T1000 (cell line): ENCODE measurements at regions not wholly inside any gene's neighbourhood (a gene's known extent, or its start where the extent isn't known, plus 50 kb on each side); places are given as distances from the start of the nearest gene placed in this dataset.
"Not testable (repeated sequence)": the region's sequence is repeated elsewhere in the genome, so short reads cannot be mapped to it uniquely, and the experiment has no call there.

Experiments
- DNase-seq: peaks from one replicate; lab custom pipeline; 2025; ENCODE audit warnings: mixed read lengths; lab: John Stamatoyannopoulos, UW

DNA sequence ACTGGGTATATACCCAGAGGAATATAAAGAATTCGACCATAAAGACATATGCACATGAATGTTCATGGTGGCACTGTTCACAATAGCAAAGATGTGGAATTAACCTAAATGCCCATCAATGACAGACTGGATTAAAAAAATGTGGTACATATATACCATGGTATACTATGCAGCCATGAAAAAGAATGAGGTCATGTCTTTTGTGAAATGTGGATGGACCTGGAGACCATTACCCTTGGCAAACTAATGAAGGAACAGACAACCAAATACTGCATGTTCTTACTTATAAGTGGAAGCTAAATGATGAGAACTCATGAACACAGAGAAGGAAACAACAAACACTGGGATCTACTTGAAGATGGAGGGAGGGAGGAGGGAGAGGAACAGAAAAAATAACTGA is 186.7 kb upstream of the SSTR4 start:
- DNase-seq: no peak

GRCh38 chr20:22851679-22852346 is 183.3 kb upstream of the SSTR4 start:
- DNase-seq: not testable (repeated sequence)

- DNase-seq: no peak
Observed at GRCh38 chr20:22861231-22861980, 173.7 kb upstream of the SSTR4 start.

DNA sequence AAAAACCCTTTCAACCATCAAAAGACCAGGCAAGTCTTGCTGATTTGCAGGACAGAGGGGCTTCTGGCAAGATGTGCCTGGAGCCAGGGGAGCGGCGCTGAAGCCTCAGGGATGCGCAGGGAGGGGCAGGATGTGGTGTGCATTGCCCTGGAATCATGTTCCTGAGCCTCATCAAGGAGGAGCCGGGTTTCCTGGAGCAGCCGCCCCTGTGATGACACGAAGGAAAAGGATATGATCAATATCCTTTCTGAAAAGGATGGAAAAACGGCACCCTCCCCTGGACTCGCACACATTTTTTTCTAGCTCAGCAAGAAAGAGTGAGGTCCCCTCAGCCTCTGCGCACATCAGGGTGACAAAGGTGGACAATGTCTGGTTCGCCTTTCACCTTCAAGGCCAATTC is 173.1 kb upstream of the SSTR4 start:
- no peak for DNase-seq

DNA sequence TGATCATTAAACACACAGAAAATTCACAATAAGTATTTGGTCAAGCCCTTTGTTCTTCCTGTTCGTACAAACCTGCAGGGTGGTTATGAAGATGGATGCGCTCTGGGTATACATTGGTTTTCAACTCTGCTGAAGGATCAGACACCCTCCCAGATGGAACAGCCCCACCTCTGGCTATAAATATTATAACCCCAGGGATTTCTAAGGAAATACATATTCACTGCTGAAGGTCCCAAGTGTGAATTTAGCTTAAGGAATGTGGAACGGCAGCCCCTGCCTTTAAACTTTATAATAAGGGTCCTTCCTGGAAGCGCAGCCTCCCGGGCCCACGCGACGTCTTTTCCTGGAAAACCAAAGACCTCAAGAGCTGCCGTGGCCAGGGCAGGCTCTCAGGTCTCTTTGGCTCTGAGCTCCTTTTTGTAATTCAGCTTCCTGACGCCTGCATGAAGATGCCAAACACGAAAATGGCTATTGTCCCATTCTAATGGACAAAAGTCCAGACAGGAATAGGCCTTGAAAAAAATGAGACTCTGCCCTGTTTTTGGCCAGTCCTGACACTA is 172.4 kb upstream of the SSTR4 start:
- no peak for DNase-seq

DNA sequence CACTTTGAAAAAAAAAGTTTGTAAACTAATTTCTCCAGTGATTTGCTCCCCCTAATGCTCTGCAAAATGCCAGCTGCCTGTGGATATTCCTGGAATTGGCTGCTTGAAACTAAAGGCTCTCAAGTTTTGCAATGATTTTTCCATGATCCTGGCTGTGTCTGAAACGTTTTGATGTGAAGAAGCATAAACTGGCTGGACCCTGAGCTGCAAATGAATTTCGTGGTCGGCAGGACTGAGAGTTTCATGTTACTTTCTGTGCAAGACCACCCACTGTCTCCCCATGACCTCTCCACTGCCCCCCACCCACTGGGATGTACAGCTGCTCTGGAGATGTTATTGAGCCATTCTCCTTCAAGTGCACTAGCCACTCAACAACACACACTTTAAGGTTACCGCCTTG is 171.3 kb upstream of the SSTR4 start:
- DNase-seq: no peak

GRCh38 chr20:22866812-22867341 is 168.2 kb upstream of the SSTR4 start:
- no peak for DNase-seq

- DNase-seq: no peak
Observed at GRCh38 chr20:22878166-22878565, 156.9 kb upstream of the SSTR4 start.

GRCh38 chr20:22880277-22880676 is 154.8 kb upstream of the SSTR4 start:
- no peak for DNase-seq

GRCh38 chr20:22887796-22888195 is 147.3 kb upstream of the SSTR4 start:
- DNase-seq: no peak

GRCh38 chr20:22890594-22891300 is 144.4 kb upstream of the SSTR4 start:
- DNase-seq: no peak

GRCh38 chr20:22901164-22901563 is 133.9 kb upstream of the SSTR4 start:
- no peak for DNase-seq

GRCh38 chr20:22901921-22902320 is 133.2 kb upstream of the SSTR4 start:
- DNase-seq: no peak

DNA sequence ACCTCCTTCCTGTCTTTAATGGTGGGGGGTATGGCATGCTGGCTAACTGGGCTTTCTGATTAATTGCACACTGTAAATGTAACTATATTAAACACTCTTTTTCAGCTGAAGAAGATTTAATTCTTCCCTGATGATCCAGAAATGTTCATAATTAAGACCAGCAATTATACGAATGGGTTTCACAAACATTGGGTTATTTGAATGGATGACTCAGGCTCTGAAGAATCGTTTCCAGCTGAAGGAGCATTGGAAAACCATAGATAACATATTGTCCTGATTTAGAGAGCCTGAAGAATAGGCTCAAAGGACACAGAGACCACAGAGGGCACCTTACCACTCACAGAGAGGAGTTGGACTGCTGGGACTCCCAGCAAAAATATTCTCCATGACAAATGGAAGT is 130.7 kb upstream of the SSTR4 start:
- DNase-seq: no peak

DNA sequence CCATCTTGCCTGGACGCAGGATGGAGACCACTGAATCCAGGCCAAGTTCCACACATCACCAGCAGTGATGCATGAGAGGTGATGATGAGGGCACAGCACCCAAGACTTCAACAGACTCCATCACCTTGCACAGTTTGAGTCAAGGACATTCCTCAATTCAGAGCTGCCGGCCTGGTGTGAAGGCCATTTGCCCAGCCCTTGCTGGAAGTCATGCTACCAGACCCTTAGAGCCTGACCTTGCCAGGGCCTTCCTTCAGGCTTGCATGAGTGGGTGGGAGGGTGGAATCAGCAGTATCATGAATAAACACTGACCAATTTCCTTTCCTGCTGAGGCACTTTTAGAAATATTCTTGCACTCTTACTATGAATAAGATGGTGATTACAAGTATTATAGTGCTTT is 130.2 kb upstream of the SSTR4 start:
- DNase-seq: no peak

DNA sequence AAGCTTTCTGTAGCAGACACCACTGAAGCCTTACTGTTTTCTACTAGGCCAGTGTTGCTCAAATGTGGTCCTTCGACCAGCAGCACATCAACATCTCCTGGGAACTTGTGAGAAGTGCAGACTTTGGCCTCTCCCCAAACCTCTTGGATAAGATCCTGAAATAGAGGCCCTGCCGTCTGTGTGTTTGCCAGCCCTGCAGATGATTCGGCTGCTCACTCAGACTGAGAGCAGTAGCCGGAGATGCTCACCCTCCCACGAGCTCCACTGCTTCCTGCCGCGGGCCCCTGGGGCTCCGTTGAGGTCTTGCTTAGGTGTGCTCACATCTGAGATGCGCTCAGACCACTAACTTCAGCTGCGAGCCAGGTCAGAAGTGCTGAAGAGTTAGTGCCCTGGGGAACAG is 129.5 kb upstream of the SSTR4 start:
- no peak for DNase-seq

GRCh38 chr20:22908437-22908836 is 126.7 kb upstream of the SSTR4 start:
- DNase-seq: no peak

GRCh38 chr20:22908944-22909343 is 126.2 kb upstream of the SSTR4 start:
- DNase-seq: no peak

GRCh38 chr20:22909436-22909835 is 125.7 kb upstream of the SSTR4 start:
- no peak for DNase-seq

DNA sequence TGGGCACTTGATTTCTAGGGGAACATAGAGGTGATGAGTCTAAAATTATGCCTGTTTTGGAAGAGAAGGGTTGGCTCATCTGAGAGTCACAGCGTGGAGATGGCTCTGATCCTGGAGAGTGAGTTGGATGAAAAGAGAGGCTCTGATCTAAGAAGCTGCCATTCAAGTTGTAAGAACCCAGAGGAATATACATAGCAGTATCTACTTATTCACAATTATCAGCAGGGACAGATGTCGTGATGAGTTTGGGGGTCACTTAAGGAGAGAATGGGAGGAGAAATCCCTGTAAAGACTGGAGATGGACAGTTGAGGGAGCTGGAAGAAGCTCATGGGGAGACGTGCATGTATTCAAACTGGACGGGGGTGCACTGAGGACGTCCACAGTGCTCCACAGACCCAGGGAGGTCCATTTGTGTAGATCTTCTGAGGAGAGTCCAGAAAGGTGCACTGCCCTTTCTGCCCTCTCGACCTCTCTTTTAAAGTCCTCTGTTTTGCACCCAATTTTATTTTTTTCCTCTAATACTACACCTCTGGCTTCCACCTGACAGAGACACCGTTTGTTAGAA is 124.7 kb upstream of the SSTR4 start:
- no peak for DNase-seq

GRCh38 chr20:22914291-22914690 is 120.8 kb upstream of the SSTR4 start:
- no peak for DNase-seq

GRCh38 chr20:22915512-22915911 is 119.6 kb upstream of the SSTR4 start:
- no peak for DNase-seq
